Testis (tissue), 2 donors: ENCODE measurements at regions not wholly inside any gene's neighbourhood (a gene's known extent, or its start where the extent isn't known, plus 50 kb on each side); places are given as distances from the start of the nearest gene placed in this dataset.

Experiments
- DNase-seq: peaks from one replicate; pipeline ENCODE4 v3.0.0-alpha.2; 2019
- H3K27ac ChIP-seq, 2 donors: fragments of 200-600 bp; sonication (generic); one replicate each; pipeline ENCODE4 v1.5.1; 2019
- H3K27me3 ChIP-seq: fragments of 200-600 bp; sonication (generic); one replicate; pipeline ENCODE4 v1.5.1; 2019
- H3K36me3 ChIP-seq: fragments of 200-600 bp; sonication (generic); one replicate; pipeline ENCODE4 v1.5.1; 2017; ENCODE audit warnings: low read depth; ENCODE audit errors: missing control alignments
- H3K4me1 ChIP-seq: fragments of 200-600 bp; sonication (generic); one replicate; pipeline ENCODE4 v1.5.1; 2019
- H3K4me3 ChIP-seq, 2 donors: fragments of 200-600 bp; sonication (generic); one replicate each; pipeline ENCODE4 v1.5.1; 2017 to 2019
- H3K9me3 ChIP-seq: fragments of 200-600 bp; sonication (generic); one replicate; pipeline ENCODE4 v1.5.1; 2017
- POLR2A ChIP-seq: fragments of 450-650 bp; IDR thresholded peaks from one replicate; pipeline ENCODE4 v1.6.1; 2017; ENCODE audit warnings: antibody characterized with exemption, mild to moderate bottlenecking, moderate library complexity
- WGBS, 2 donors: methylation state at CpG; one replicate each; pipeline ENCODE4 v1.1.5; 2018; 5-methylcytosine and 5-hydroxymethylcytosine counted together
- intact Hi-C: fragments of 100-400 bp; cut with DNase I; formaldehyde crosslinking; loops from one replicate; pipeline ENCODE4 v1.15.1; 2023; ENCODE audit warnings: low total_unique reads
- TF ChIP-seq, protein P1 (sequence below), 3 experiments: fragments of 450-650 bp in 2 of 3; fragments of 200-600 bp in 1 of 3; sonication (generic) in 1 of 3; IDR thresholded peaks; one replicate each; pipeline ENCODE4 v1.5.1; 2016 to 2019; ENCODE audit warnings: antibody characterized with exemption in 3 of 3, mild to moderate bottlenecking in 2 of 3, moderate library complexity in 1 of 3

DNA sequence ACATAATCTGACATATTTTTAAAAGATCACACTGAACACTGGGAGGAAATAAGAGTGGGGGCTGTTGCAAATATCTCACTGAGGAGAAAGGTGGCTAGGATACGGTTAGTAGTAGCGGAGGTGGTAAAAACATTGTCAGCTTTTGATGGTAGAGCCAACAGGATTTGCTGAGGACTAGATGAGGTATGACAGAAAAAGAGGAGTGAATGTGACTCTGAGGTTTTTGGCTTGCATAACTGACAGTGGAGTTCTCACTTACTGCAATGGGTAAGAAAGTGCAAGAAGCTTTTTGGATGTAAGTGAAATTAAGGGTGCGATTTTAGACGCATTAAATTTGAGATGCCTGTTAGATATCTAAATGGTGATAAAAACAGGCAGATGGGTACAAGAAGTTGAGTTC is 102.0 kb upstream of the MBL2 start:
- no peak for DNase-seq
- intact Hi-C loops: no loop called here
- no peak overlapping the region for H3K4me3 ChIP-seq
- H3K36me3 ChIP-seq: no peaks in the 10 kb centered on the region
- TF ChIP-seq POLR2A: no peak
- TF ChIP-seq, protein P1, sequence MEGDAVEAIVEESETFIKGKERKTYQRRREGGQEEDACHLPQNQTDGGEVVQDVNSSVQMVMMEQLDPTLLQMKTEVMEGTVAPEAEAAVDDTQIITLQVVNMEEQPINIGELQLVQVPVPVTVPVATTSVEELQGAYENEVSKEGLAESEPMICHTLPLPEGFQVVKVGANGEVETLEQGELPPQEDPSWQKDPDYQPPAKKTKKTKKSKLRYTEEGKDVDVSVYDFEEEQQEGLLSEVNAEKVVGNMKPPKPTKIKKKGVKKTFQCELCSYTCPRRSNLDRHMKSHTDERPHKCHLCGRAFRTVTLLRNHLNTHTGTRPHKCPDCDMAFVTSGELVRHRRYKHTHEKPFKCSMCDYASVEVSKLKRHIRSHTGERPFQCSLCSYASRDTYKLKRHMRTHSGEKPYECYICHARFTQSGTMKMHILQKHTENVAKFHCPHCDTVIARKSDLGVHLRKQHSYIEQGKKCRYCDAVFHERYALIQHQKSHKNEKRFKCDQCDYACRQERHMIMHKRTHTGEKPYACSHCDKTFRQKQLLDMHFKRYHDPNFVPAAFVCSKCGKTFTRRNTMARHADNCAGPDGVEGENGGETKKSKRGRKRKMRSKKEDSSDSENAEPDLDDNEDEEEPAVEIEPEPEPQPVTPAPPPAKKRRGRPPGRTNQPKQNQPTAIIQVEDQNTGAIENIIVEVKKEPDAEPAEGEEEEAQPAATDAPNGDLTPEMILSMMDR (IDR thresholded peaks at IDR 0.05): no peak
- H3K27me3 ChIP-seq: no peaks in the 10 kb centered on the region
- H3K27ac ChIP-seq: no peak overlapping the region
- H3K4me1 ChIP-seq: peaks cover 7% of the 10 kb centered on the region
- WGBS, 2 donors: 80 to 98% methylated on average over 4 of the region's 4 CpGs
- no peaks in the 10 kb centered on the region for H3K9me3 ChIP-seq

DNA sequence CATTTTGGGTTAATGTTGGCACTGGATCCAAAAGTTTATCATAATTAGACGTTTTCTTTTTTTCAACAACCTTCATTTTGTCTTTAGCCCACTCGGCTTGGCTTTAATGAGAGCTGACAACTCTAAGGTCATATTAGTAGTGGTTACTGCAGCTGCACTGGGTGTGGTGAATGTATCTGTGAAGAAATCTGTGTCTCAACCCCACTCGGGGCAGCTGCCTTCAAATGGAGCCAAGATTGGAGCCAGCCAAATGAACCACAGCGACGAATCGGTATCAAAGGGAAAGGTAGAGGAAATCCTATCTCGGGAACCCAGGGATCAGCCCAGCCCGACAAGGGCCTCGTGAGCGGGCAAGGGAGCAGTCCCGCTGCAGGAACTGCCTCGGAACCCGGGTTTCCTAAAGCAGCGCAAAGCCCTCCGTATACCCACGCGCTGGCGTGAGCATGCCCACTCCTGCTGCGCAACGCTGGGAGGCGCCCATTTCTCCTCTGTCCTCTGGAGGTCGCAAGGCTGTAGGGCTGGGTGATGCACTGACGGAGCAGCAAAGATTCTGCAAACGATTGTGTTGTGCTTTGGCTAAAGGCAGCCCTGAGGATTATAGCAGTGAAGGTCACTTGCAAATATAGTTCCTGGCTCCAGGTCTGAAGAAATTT is 98.7 kb upstream of the MBL2 start:
- H3K9me3 ChIP-seq: no peaks in the 10 kb centered on the region
- H3K27ac ChIP-seq: no peak overlapping the region
- no peaks in the 10 kb centered on the region for H3K27me3 ChIP-seq
- peak overlapping the region; percentile 13 to 31 for H3K4me3 ChIP-seq
- TF ChIP-seq, protein P1 (IDR thresholded peaks at IDR 0.05): no peak
- no peaks in the 10 kb centered on the region for H3K36me3 ChIP-seq
- H3K4me1 ChIP-seq: no peaks in the 10 kb centered on the region
- WGBS, 2 donors: 56 to 67% methylated on average over 24 of the region's 24 CpGs
- intact Hi-C loops: no loop called here
- peak; percentile 36 for DNase-seq

DNA sequence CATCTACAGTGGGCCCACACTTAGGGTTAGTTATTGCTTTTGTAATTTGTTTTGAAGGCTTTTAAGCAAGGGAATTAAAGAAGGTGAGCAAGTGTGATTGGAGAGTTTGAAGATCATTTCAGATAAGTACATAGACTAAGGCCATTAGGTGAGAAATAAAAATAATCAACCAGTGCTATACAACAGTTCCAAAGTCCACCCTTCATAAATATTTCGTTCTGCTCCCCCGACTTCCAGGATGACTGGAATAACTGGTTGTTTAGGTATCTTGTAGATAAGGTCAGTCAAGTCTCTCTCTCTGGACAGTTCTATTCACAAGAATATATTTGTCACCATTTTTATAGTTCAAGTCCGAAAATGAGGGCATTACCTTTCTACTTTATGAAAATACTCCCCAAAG is 98.0 kb upstream of the MBL2 start:
- intact Hi-C loops: no loop called here
- no peak for DNase-seq
- TF ChIP-seq, protein P1 (IDR thresholded peaks at IDR 0.05): no peak
- TF ChIP-seq POLR2A: no peak
- Histone ChIP-seq H3K4me1 (no peaks in the 10 kb centered on the region), H3K36me3 (no peaks in the 10 kb centered on the region), H3K9me3 (no peaks in the 10 kb centered on the region), H3K27me3 (no peaks in the 10 kb centered on the region), H3K27ac (no peak overlapping the region), H3K4me3 (no peak overlapping the region)
- 59 to 75% methylated on average over 3 of the region's 3 CpGs for WGBS, 2 donors

DNA sequence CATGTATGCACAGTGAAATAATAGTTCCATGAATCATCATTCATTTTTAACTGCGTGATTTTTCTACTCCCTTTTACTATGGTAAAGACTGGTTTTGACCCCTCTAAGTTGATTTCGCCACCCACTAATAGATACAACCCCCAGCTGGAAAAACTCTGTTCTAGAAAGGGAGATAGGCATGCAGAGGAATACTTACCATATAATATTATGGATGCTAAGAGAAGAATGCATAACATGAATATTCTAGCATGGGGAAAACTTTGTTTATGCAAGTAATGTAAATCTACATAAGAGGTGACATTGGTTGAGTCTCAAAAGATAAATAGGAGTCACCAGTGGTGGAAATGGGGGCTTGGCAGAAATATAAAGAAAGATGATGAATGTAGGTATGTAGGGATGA is 97.3 kb upstream of the MBL2 start:
- H3K36me3 ChIP-seq: no peaks in the 10 kb centered on the region
- H3K4me3 ChIP-seq: no peak overlapping the region
- H3K4me1 ChIP-seq: peaks cover under 1% of the 10 kb centered on the region
- 88 to 90% methylated on average over 2 of the region's 2 CpGs for WGBS, 2 donors
- intact Hi-C loops: no loop called here
- no peaks in the 10 kb centered on the region for H3K27me3 ChIP-seq
- no peak for DNase-seq
- TF ChIP-seq POLR2A: no peak
- TF ChIP-seq, protein P1 (IDR thresholded peaks at IDR 0.05): no peak
- no peaks in the 10 kb centered on the region for H3K9me3 ChIP-seq
- no peak overlapping the region for H3K27ac ChIP-seq

DNA sequence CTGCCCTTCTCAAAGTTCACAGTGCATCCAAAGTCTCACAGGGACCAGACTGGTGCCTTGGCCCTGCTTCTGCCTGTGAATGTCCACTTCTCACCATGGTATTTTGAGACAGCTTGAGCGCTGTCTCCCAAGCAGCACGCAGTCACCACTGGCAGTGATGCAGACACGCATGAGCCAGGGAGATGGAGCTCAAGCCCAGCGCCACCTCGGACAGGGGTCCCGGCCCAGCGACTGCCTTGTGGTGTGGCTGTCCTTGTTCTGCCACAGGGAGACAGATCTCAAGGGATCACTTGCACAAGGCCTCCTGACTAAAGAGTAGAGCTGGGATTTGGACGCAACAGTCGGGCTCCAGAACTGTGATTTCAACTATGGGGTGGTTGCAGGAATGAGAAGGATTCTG is 92.6 kb upstream of the MBL2 start:
- TF ChIP-seq, protein P1 (IDR thresholded peaks at IDR 0.05): no peak
- TF ChIP-seq POLR2A: no peak
- no peaks in the 10 kb centered on the region for H3K9me3 ChIP-seq
- H3K4me1 ChIP-seq: peaks cover 8% of the 10 kb centered on the region
- intact Hi-C loops: no loop called here
- no peak for DNase-seq
- H3K36me3 ChIP-seq: no peaks in the 10 kb centered on the region
- no peak overlapping the region for H3K27ac ChIP-seq
- no peak overlapping the region for H3K4me3 ChIP-seq
- 100% methylated on average over 2 to 9 of the region's 9 CpGs for WGBS, 2 donors
- H3K27me3 ChIP-seq: no peaks in the 10 kb centered on the region
